ENCODE measurements at regions not wholly inside any gene's neighbourhood (a gene's known extent, or its start where the extent isn't known, plus 50 kb on each side); places are given as distances from the start of the nearest gene placed in this dataset.

DNA sequence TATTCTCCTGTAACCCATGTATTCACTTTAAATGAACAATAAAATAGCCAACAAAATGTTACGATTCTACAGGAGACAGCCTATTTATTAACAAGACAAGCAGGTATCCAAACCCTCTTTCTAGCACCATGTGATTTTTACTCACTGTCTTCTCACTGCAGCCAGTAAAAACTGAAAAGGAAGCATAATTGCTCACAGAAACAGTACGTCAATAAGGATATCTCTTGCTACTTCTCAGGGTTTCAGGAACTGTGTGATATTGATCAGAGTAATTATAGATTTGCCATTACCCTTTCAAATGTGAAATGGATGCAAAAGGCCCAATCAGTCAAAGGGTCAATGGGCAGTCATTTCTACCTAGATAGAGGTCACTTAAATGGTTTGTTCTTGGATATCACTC is 1473.8 kb upstream of the DDX18 start:
- DNase-seq = no peak
- H3K36me3 ChIP-seq = no peaks in the 10 kb centered on the region
- no peak overlapping the region for H3K4me3 ChIP-seq (ENCODE audit: low read depth, low read length)
- H3K27me3 ChIP-seq = no peaks in the 10 kb centered on the region
- H3K9me3 ChIP-seq = no peaks in the 10 kb centered on the region
- TF ChIP-seq, protein P1, sequence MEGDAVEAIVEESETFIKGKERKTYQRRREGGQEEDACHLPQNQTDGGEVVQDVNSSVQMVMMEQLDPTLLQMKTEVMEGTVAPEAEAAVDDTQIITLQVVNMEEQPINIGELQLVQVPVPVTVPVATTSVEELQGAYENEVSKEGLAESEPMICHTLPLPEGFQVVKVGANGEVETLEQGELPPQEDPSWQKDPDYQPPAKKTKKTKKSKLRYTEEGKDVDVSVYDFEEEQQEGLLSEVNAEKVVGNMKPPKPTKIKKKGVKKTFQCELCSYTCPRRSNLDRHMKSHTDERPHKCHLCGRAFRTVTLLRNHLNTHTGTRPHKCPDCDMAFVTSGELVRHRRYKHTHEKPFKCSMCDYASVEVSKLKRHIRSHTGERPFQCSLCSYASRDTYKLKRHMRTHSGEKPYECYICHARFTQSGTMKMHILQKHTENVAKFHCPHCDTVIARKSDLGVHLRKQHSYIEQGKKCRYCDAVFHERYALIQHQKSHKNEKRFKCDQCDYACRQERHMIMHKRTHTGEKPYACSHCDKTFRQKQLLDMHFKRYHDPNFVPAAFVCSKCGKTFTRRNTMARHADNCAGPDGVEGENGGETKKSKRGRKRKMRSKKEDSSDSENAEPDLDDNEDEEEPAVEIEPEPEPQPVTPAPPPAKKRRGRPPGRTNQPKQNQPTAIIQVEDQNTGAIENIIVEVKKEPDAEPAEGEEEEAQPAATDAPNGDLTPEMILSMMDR (IDR thresholded peaks at IDR 0.05; ENCODE audit: low read depth, low read length) = no peak
- H3K4me1 ChIP-seq = no peaks in the 10 kb centered on the region

DNA sequence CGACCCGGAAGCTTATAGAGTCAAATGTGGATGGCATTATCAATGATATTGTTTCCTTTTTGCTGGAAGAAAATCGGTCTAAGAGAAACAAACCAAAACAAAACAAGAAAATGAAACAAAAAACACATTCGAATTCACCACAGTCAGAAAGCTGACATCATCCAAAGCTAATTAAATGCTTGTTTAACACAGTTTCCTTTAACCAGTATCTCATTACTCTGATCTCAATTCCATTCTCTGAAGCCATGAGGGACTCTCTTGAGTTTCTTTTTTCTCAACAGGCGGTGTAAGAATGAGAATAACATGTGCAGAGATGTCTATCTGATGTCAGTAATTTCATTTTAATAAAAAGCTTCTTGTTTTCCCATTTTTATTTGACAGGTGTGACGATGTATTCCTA is 1448.3 kb upstream of the DDX18 start:
- H3K9me3 ChIP-seq = no peaks in the 10 kb centered on the region
- no peaks in the 10 kb centered on the region for H3K4me1 ChIP-seq
- TF ChIP-seq, protein P1 (IDR thresholded peaks at IDR 0.05; ENCODE audit: low read depth, low read length) = no peak
- H3K4me3 ChIP-seq (ENCODE audit: low read depth, low read length) = no peak overlapping the region
- no peaks in the 10 kb centered on the region for H3K27me3 ChIP-seq
- H3K36me3 ChIP-seq = no peaks in the 10 kb centered on the region
- no peak for DNase-seq

DNA sequence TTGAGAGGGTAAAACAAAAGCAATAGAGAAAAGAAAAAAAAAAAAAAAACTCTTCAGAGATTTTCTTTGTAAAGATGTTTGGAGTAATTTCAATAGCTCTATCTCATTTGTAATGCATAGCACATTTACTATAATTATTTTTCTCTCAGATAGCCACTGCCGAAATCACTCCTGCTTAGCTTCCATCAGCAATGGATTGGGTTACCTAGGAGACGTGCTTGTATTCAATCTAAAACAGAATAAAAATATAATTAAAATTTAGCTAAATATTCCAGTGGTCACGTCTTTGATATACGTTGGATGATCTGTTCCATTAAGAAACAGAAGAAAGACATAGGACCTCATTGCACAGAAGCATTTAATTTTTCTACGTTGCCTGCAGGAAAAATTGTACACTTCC is 1435.7 kb upstream of the DDX18 start:
- no peaks in the 10 kb centered on the region for H3K4me1 ChIP-seq
- DNase-seq = no peak
- no peak overlapping the region for H3K4me3 ChIP-seq (ENCODE audit: low read depth, low read length)
- H3K27me3 ChIP-seq = no peaks in the 10 kb centered on the region
- no peaks in the 10 kb centered on the region for H3K36me3 ChIP-seq
- no peaks in the 10 kb centered on the region for H3K9me3 ChIP-seq
- TF ChIP-seq, protein P1 (IDR thresholded peaks at IDR 0.05; ENCODE audit: low read depth, low read length) = no peak

DNA sequence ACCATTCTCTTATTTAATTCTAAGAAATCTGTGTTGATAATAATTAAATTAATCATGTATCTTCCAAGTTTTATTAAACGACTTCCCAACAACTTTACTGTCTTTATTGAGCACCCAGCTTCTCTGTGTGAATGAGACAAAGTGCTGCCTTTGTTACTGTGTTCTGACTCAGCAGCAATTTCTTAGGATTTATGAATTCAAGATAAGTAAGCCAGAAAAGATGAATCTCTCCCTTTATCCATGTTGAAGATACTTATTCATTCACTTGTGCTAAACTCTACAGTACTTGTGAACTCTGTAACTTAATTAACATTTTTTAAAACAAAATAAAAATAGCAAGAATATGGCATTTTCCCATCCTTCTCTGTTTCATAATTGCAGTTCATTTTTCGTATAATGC is 1403.3 kb upstream of the DDX18 start:
- Histone ChIP-seq H3K4me1 (no peaks in the 10 kb centered on the region), H3K9me3 (no peaks in the 10 kb centered on the region), H3K36me3 (no peaks in the 10 kb centered on the region), H3K27me3 (no peaks in the 10 kb centered on the region), H3K4me3 (ENCODE audit: low read depth, low read length) (no peak overlapping the region)
- DNase-seq = no peak
- TF ChIP-seq, protein P1 (IDR thresholded peaks at IDR 0.05; ENCODE audit: low read depth, low read length) = no peak

DNA sequence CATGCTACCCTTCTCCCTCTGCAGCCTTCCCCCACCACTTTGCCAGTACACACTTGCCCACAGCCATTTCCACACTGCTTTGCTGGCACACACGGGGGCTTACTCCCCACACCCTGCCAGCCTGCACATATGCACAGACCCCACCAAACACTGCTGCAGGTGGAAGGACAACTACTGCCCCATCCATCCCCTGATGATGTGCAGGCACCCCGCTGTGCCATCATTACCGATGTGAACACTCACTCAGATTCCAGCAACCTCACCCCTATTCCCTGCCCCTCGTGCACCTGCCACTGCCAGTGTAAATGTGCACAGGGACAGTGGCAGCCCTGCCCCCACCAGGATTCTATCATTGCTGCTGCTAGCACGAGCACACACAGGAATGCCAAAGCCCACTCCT is 1400.8 kb upstream of the DDX18 start:
- Histone ChIP-seq H3K4me3 (ENCODE audit: low read depth, low read length) (no peak overlapping the region), H3K36me3 (no peaks in the 10 kb centered on the region), H3K4me1 (no peaks in the 10 kb centered on the region), H3K9me3 (no peaks in the 10 kb centered on the region), H3K27me3 (no peaks in the 10 kb centered on the region)
- TF ChIP-seq, protein P1 (IDR thresholded peaks at IDR 0.05; ENCODE audit: low read depth, low read length) = no peak
- DNase-seq = no peak

DNA sequence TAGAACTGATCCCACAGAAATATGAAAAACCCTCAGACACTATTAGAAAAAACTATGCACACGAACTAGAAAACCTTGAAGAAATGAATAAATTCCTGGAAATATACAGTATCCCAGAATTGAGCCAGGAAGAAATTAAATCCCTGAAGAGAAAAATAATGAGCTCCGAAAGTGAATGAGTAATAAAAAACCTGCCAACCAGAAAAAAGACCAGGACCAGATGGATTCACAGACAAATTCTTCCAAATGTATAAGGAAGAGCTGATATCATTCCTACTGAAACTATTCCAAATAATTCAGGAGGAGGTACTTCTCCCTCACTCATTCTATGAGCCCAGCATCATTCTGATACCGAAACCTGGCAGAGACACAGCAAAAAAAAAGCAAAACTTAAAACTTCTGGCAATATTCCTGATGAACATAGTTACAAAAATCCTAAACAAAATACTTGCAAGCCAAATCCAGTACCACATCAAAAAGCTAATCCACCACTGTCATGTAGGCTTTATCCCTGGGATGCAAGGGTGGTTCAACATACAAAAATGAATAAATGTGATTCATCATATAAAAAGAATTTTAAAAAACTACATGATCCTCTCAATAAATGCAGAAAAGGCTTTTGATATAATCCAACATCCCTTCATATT is 1397.6 kb upstream of the DDX18 start:
- TF ChIP-seq, protein P1 (IDR thresholded peaks at IDR 0.05; ENCODE audit: low read depth, low read length) = no peak
- DNase-seq = no peak
- no peaks in the 10 kb centered on the region for H3K27me3 ChIP-seq
- no peak overlapping the region for H3K4me3 ChIP-seq (ENCODE audit: low read depth, low read length)
- H3K36me3 ChIP-seq = no peaks in the 10 kb centered on the region
- H3K9me3 ChIP-seq = no peaks in the 10 kb centered on the region
- no peaks in the 10 kb centered on the region for H3K4me1 ChIP-seq
